RCC 7860 (cell line): ENCODE measurements at regions not wholly inside any gene's neighbourhood (a gene's known extent, or its start where the extent isn't known, plus 50 kb on each side); places are given as distances from the start of the nearest gene placed in this dataset.
A peak's percentile ranks its signal among the peaks of the same experiment; 100 is the strongest.

Experiments
- DNase-seq: peaks from one replicate; pipeline ENCODE4 v3.0.0-alpha.2; 2015; ENCODE audit warnings: low spot score
- FAIRE-seq: peaks from 2 replicates; lab custom pipeline; 2012; peaks lifted over from hg19 to GRCh38; lab: Jason Lieb, UNC

- FAIRE-seq: no peak
- DNase-seq: no peak
These were observed 84.9 kb upstream of the POU1F1 start for GRCh38 chr3:87361271-87361670.

DNA sequence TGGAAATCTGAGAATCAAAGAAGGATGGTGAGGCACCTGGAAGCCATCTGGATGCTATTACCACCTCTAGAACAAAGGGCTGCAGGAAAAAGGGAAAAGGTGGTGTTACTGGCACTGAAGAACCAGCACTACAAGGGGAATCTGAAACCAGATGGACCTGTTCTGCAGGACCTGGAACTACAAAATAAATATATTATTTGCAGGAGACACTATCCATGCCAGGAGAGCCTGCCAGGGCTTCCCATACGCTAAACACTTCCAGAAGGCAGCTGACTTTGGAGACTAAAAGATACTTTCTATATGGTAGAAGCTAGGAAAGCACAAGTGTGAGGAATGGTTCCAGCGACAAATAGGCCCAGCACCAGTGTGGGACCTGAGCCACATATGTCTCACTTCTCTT is 83.4 kb upstream of the POU1F1 start:
- FAIRE-seq: no peak
- DNase-seq: no peak

DNA sequence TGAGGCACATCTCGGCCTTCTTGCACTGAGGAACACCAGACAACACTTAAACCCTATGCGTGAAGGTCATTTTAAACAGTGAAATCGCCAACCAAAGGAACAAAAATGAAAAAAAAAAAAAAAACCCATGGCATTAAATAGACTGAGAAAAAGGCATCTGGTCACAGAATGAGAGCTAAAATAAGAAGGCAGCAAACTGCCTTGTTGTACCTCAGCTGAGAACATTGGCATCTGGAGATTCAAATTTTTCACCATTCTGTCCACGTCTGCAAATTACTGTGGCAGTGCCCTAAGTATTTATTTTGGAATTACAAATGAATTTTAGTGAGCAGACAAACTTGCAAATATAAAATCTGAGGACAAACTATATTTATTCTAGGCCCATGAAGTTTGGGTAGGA is 82.6 kb upstream of the POU1F1 start:
- no peak for FAIRE-seq
- no peak for DNase-seq

DNA sequence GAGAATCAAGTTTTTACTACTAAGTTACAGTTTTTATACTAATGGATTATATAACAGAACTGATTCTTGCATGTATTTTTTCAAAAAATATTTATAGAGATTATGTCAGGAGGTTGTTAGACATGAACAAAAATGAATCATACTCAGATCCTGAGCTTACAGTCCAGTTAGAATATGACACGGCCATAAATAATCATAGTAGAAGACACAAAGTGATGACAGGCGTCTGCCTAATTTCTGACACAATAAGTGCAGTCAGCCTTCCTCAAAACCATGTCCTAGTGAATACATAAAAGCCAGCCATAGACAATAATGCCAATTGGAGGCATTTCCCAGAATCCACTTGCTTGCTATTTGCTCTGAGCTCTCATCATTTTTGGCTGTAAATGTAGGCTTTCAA is 81.7 kb upstream of the POU1F1 start:
- DNase-seq (no peak), FAIRE-seq (no peak)

DNA sequence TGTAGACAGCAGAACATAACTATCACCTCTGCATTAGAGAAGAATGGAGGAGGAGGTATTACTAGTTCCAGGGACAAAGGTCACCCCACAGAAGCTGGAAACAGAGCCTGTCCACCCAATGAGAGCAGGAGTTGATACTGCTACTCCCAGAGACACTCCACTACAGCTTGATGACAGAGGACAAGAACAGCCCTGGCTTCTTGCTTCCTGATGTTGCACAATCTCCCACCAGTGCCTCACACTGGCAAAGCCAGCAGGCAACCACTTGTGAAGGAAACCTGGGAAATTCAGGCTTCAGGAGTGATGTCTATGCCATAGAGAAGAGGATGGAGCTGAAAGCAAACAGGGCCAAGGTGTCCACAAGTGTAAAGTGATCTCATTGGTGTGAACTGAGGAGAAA is 78.0 kb upstream of the POU1F1 start:
- FAIRE-seq (no peak), DNase-seq (no peak)

GRCh38 chr3:87351937-87352336 is 75.6 kb upstream of the POU1F1 start:
- FAIRE-seq (no peak), DNase-seq (no peak)

DNA sequence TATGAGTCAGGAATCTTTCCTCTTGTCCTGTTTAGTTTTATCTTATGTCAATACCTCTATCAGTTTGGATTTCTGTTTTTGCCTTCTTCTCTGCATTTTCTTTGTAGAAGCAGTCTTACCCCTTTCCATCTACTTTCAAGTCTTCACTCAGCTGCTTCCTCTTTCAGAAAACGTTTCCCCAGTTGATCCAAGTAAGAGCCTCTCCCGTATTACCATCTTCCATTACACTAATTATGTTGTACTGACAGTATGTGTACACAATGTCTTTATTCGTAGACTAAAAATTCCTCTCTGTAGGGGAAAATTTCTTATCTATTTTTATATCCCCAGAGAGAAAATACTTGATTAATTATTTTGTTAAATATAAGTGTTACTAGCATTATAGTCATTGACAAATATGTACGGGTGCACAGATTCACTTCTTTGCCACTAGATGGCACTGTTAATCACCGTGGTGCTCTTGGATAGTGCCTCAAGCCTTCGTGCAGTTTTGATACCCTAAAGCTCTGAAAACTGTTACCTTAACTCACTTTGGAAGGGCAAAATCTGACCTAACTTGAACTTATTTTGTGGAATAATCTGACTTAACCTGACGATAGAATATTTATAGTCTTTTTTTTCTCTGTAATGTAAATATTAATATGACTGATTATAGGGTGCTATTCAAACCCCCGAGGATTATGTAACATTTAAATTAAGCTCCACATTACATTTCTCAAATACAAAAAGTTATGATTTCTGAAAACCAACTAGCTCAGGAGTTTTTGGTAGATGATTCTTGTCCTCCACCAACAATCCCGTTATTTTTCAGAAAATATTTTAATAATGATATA is 74.2 kb upstream of the POU1F1 start:
- DNase-seq (peak; percentile 43), FAIRE-seq (peak; percentile 53)

- peak; percentile 64 for FAIRE-seq
- no peak for DNase-seq
These were observed 73.4 kb upstream of the POU1F1 start for GRCh38 chr3:87349833-87350232.

GRCh38 chr3:87336761-87337160 is 60.4 kb upstream of the POU1F1 start:
- DNase-seq (no peak), FAIRE-seq (no peak)

DNA sequence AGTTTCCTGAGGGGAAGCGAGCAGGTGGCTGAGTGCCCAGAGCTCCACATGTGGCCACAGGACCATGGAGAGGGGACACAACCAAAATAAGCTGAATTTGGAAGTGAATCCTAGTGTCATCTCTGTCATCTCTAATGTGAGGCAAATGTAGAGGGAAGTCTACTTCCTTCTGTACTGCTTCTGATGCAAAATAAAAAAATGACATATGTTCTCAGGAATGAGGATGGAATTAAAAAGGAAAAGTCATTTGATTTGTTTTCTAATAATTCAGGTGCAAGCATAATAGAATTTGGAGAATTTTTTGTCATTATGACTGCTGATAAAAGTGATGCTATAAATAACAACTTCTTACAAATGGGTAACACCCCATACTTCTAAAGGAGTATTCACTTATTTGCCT is 59.5 kb upstream of the POU1F1 start:
- DNase-seq (no peak), FAIRE-seq (no peak)

GRCh38 chr3:87333393-87333892 is 57.1 kb upstream of the POU1F1 start:
- DNase-seq (peak; percentile 96), FAIRE-seq (peak; percentile 98)

- FAIRE-seq (no peak), DNase-seq (no peak)
These were observed 56.4 kb upstream of the POU1F1 start for GRCh38 chr3:87332789-87333188.

- no peak for FAIRE-seq
These were observed 52.7 kb upstream of the POU1F1 start for GRCh38 chr3:87329065-87329464.

More at GRCh38 chr3:87329065-87329464, 52.7 kb upstream of the POU1F1 start:
- no peak for DNase-seq
